ENCODE measurements at regions not wholly inside any gene's neighbourhood (a gene's known extent, or its start where the extent isn't known, plus 50 kb on each side); places are given as distances from the start of the nearest gene placed in this dataset.

DNA sequence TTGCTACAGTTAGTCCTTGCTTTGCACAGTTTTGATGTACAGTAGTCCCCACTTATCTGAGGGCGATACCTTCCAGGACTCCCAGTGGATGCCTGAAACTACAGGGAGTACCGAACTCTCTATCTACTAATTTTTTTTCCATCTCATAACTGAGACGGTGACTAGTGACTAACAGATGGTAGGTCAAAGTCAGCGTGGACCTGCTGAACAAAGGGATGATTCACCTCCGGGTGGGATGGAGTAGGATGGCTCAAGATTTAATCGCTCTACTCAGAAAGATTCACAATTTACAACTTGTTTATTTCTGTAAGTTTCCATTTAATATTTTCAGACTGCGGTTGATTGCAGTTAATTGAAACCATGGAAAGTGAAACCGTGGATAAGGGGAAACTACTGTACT is 655.8 kb downstream of the ZNF674 start:
- no peak overlapping the region for H3K4me2 ChIP-seq (ENCODE audit: insufficient read depth, low read length)
- no peaks in the 10 kb centered on the region for H3K36me3 ChIP-seq (ENCODE audit: insufficient read depth, low read length)
- no peak overlapping the region for H3K9ac ChIP-seq (ENCODE audit: low read depth, low read length)
- TF ChIP-seq EZH2 (IDR thresholded peaks at IDR 0.05; ENCODE audit: borderline replicate concordance, low read depth, low read length, severe bottlenecking) (no peak), CTCF (IDR thresholded peaks at IDR 0.05; ENCODE audit: borderline replicate concordance, extremely low read depth, low read length, poor library complexity, severe bottlenecking) (no peak)
- H3K4me1 ChIP-seq (ENCODE audit: insufficient read depth, low read length), result no peaks in the 10 kb centered on the region
- no peak overlapping the region for H2AFZ ChIP-seq (ENCODE audit: low read depth, low read length)
- H4K20me1 ChIP-seq (ENCODE audit: insufficient read depth, low read length), result no peaks in the 10 kb centered on the region
- no peak for DNase-seq
- H3K27me3 ChIP-seq (ENCODE audit: insufficient read depth, low read length, poor library complexity), result no peaks in the 10 kb centered on the region
- no peak overlapping the region for H3K27ac ChIP-seq (ENCODE audit: low read length)
- H3K79me2 ChIP-seq (ENCODE audit: insufficient read depth, low read length), result no peaks in the 10 kb centered on the region
- no peaks in the 10 kb centered on the region for H3K9me3 ChIP-seq (ENCODE audit: insufficient read depth, low read length, severe bottlenecking)
- no peak for ATAC-seq (ENCODE audit: insufficient read depth, low read depth)
- H3K4me3 ChIP-seq (ENCODE audit: low read depth in 1 of 2, low read length in 2 of 2), result no peak overlapping the region

DNA sequence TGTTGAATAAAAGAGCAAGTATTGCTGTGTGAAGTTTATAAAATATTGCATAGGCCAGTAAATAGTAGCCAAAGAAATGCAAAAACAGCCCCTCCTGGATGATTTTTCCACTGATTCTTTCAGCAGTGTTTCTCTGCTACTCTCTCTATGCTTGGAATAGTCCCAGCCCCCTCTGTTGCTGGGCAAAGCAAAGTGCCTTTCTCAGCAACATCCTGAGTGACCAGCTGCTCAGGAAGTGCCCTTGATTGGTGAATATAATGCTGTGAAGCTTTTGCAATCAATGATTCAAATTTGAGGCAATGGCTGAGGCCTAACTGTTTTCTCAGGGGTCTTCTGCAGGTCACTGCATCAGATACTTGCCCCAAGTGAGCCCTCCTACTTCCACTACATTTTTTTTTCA is 656.7 kb downstream of the ZNF674 start:
- ATAC-seq (ENCODE audit: insufficient read depth, low read depth), result no peak

GRCh38 chrX:45885931-45886330 is 659.3 kb downstream of the ZNF674 start:
- H3K4me3 ChIP-seq (ENCODE audit: low read depth in 1 of 2, low read length in 2 of 2), result no peak overlapping the region
- H3K27me3 ChIP-seq (ENCODE audit: insufficient read depth, low read length, poor library complexity), result no peaks in the 10 kb centered on the region
- no peaks in the 10 kb centered on the region for H4K20me1 ChIP-seq (ENCODE audit: insufficient read depth, low read length)
- TF ChIP-seq CTCF (IDR thresholded peaks at IDR 0.05; ENCODE audit: borderline replicate concordance, extremely low read depth, low read length, poor library complexity, severe bottlenecking) (no peak), EZH2 (IDR thresholded peaks at IDR 0.05; ENCODE audit: borderline replicate concordance, low read depth, low read length, severe bottlenecking) (no peak)
- no peaks in the 10 kb centered on the region for H3K9me3 ChIP-seq (ENCODE audit: insufficient read depth, low read length, severe bottlenecking)
- H3K36me3 ChIP-seq (ENCODE audit: insufficient read depth, low read length), result no peaks in the 10 kb centered on the region
- H3K4me1 ChIP-seq (ENCODE audit: insufficient read depth, low read length), result peaks cover 11% of the 10 kb centered on the region
- H2AFZ ChIP-seq (ENCODE audit: low read depth, low read length), result no peak overlapping the region
- no peak overlapping the region for H3K27ac ChIP-seq (ENCODE audit: low read length)
- no peak for ATAC-seq (ENCODE audit: insufficient read depth, low read depth)
- H3K9ac ChIP-seq (ENCODE audit: low read depth, low read length), result no peak overlapping the region
- no peak overlapping the region for H3K4me2 ChIP-seq (ENCODE audit: insufficient read depth, low read length)
- DNase-seq, result no peak
- H3K79me2 ChIP-seq (ENCODE audit: insufficient read depth, low read length), result no peaks in the 10 kb centered on the region

More for the DNA sequence above, 656.7 kb downstream of the ZNF674 start:
- no peak overlapping the region for H2AFZ ChIP-seq (ENCODE audit: low read depth, low read length)
- no peaks in the 10 kb centered on the region for H3K4me1 ChIP-seq (ENCODE audit: insufficient read depth, low read length)
- H3K9me3 ChIP-seq (ENCODE audit: insufficient read depth, low read length, severe bottlenecking), result no peaks in the 10 kb centered on the region
- no peaks in the 10 kb centered on the region for H3K36me3 ChIP-seq (ENCODE audit: insufficient read depth, low read length)
- DNase-seq, result no peak
- no peak overlapping the region for H3K4me3 ChIP-seq (ENCODE audit: low read depth in 1 of 2, low read length in 2 of 2)
- H3K27me3 ChIP-seq (ENCODE audit: insufficient read depth, low read length, poor library complexity), result no peaks in the 10 kb centered on the region
- H4K20me1 ChIP-seq (ENCODE audit: insufficient read depth, low read length), result no peaks in the 10 kb centered on the region
- no peak overlapping the region for H3K9ac ChIP-seq (ENCODE audit: low read depth, low read length)
- TF ChIP-seq CTCF (IDR thresholded peaks at IDR 0.05; ENCODE audit: borderline replicate concordance, extremely low read depth, low read length, poor library complexity, severe bottlenecking) (no peak), EZH2 (IDR thresholded peaks at IDR 0.05; ENCODE audit: borderline replicate concordance, low read depth, low read length, severe bottlenecking) (no peak)
- no peak overlapping the region for H3K4me2 ChIP-seq (ENCODE audit: insufficient read depth, low read length)
- no peaks in the 10 kb centered on the region for H3K79me2 ChIP-seq (ENCODE audit: insufficient read depth, low read length)
- H3K27ac ChIP-seq (ENCODE audit: low read length), result no peak overlapping the region

DNA sequence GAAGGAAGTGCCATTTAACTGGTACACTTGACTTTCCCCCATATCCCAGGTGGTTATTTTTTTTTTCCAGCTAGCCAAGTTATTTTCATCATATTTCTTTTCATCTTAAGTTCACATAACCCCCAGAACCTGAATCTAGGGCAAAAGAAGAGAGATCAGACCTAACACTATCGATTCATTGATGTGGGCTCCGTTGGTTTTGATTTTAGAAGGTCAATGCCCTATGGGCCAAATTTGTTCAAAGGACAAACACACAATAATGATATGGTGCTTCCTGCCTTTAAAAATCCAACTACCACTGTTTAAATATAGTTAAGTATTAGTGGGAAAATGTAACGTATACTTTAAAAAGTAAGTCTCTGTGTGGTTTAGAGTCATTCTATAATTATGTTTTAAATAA is 665.7 kb downstream of the ZNF674 start:
- H3K79me2 ChIP-seq (ENCODE audit: insufficient read depth, low read length), result no peaks in the 10 kb centered on the region
- TF ChIP-seq CTCF (IDR thresholded peaks at IDR 0.05; ENCODE audit: borderline replicate concordance, extremely low read depth, low read length, poor library complexity, severe bottlenecking) (no peak), EZH2 (IDR thresholded peaks at IDR 0.05; ENCODE audit: borderline replicate concordance, low read depth, low read length, severe bottlenecking) (no peak)

More for the DNA sequence above, 665.7 kb downstream of the ZNF674 start:
- Histone ChIP-seq H3K4me2 (ENCODE audit: insufficient read depth, low read length) (no peak overlapping the region), H3K27ac (ENCODE audit: low read length) (no peak overlapping the region), H3K27me3 (ENCODE audit: insufficient read depth, low read length, poor library complexity) (no peaks in the 10 kb centered on the region), H2AFZ (ENCODE audit: low read depth, low read length) (no peak overlapping the region), H3K4me1 (ENCODE audit: insufficient read depth, low read length) (peaks cover 17% of the 10 kb centered on the region), H3K36me3 (ENCODE audit: insufficient read depth, low read length) (no peaks in the 10 kb centered on the region), H4K20me1 (ENCODE audit: insufficient read depth, low read length) (no peaks in the 10 kb centered on the region), H3K9me3 (ENCODE audit: insufficient read depth, low read length, severe bottlenecking) (no peaks in the 10 kb centered on the region), H3K9ac (ENCODE audit: low read depth, low read length) (no peak overlapping the region), H3K4me3 (ENCODE audit: low read depth in 1 of 2, low read length in 2 of 2) (no peak overlapping the region)
- DNase-seq (no peak), ATAC-seq (ENCODE audit: insufficient read depth, low read depth) (no peak)
